IMR-90 (cell line): ENCODE measurements at regions not wholly inside any gene's neighbourhood (a gene's known extent, or its start where the extent isn't known, plus 50 kb on each side); places are given as distances from the start of the nearest gene placed in this dataset.

ENCODE experiments used
- ATAC-seq: fragments of 200-7000 bp; cut with Tn5 transposase; 2 replicates; pipeline ENCODE4 v1.9.1; 2020; ENCODE audit warnings: low read depth, mild to moderate bottlenecking, moderate library complexity
- BruUV-seq: library from RNA; stranded (reverse); fragments of 400-500 nt; replicated peaks from 2 replicates; lab custom pipeline; 2021; lab: Mats Ljungman, UMichigan
- CTCF ChIA-PET: fragments of 300-600 bp; formaldehyde crosslinking; extraction: SDS; loops from one replicate; lab custom pipeline; 2021; ENCODE audit warnings: antibody characterized with exemption; lab: Yijun Ruan, JAX
- POLR2A ChIA-PET: fragments of 300-600 bp; sonication (Branson Sonifier 250); formaldehyde crosslinking; loops from one replicate; lab custom pipeline; 2022; ENCODE audit warnings: antibody characterized with exemption; ENCODE audit not compliant: unreplicated experiment; lab: Charles Lee
- DNase-seq: peaks from one replicate; pipeline ENCODE4 v3.0.0; 2013
- H2AFZ ChIP-seq: replicated peaks from 2 replicates; pipeline ENCODE3; 2013; ENCODE audit warnings: low read length, mild to moderate bottlenecking; ENCODE audit not compliant: poor library complexity
- H2AK5ac ChIP-seq: 2 replicates; pipeline ENCODE4 v1.6.1; 2013; ENCODE audit warnings: low read depth, low read length, inconsistent platforms
- H2AK9ac ChIP-seq: replicated peaks from 2 replicates; pipeline ENCODE3; 2013; ENCODE audit warnings: mild to moderate bottlenecking, low read depth, low read length, moderate library complexity; ENCODE audit not compliant: poor library complexity
- H2BK120ac ChIP-seq: 2 replicates; pipeline ENCODE4 v1.6.1; 2013; ENCODE audit warnings: low read depth, low read length, inconsistent platforms
- H2BK15ac ChIP-seq: 3 replicates; pipeline ENCODE4 v1.6.1; 2013; ENCODE audit warnings: low read depth, low read length, inconsistent platforms
- H2BK20ac ChIP-seq: 2 replicates; pipeline ENCODE4 v1.6.1; 2013; ENCODE audit warnings: low read depth, mild to moderate bottlenecking, inconsistent platforms, low read length, moderate library complexity
- H2BK5ac ChIP-seq: 2 replicates; pipeline ENCODE4 v1.6.1; 2013; ENCODE audit warnings: mild to moderate bottlenecking, low read depth, low read length, inconsistent platforms; ENCODE audit not compliant: poor library complexity, severe bottlenecking
- H3K14ac ChIP-seq: replicated peaks from 2 replicates; pipeline ENCODE4 v1.6.1; 2013; ENCODE audit warnings: low read depth, low read length, inconsistent platforms
- H3K18ac ChIP-seq: 2 replicates; pipeline ENCODE4 v1.6.1; 2013; ENCODE audit warnings: low read depth, low read length, control low read depth
- H3K23ac ChIP-seq: 2 replicates; pipeline ENCODE4 v1.6.1; 2013; ENCODE audit warnings: low read depth, low read length, inconsistent platforms
- H3K27ac ChIP-seq: 2 replicates; pipeline ENCODE4 v1.5.1; 2013; ENCODE audit warnings: mild to moderate bottlenecking, control low read depth, low read length; ENCODE audit not compliant: insufficient read depth
- H3K27me3 ChIP-seq: 2 replicates; pipeline ENCODE4 v1.6.1; 2013; ENCODE audit warnings: low read length; ENCODE audit not compliant: control insufficient read depth, insufficient read depth
- H3K36me3 ChIP-seq: 2 replicates; pipeline ENCODE4 v1.6.1; 2013; ENCODE audit warnings: low read length, mixed read lengths; ENCODE audit not compliant: control insufficient read depth, insufficient read depth
- H3K4ac ChIP-seq: 2 replicates; pipeline ENCODE4 v1.6.1; 2013; ENCODE audit warnings: low read depth, low read length, inconsistent platforms
- H3K4me1 ChIP-seq: 2 replicates; pipeline ENCODE4 v1.6.1; 2013; ENCODE audit warnings: low read length, mixed read lengths; ENCODE audit not compliant: control insufficient read depth, insufficient read depth
- H3K4me2 ChIP-seq: 2 replicates; pipeline ENCODE4 v1.6.1; 2013; ENCODE audit warnings: low read depth, mild to moderate bottlenecking, control low read depth, low read length, moderate library complexity
- H3K4me3 ChIP-seq: 2 replicates; pipeline ENCODE4 v1.5.1; 2013; ENCODE audit warnings: low read depth, mild to moderate bottlenecking, control low read depth, low read length, moderate library complexity; ENCODE audit not compliant: insufficient read depth
- H3K56ac ChIP-seq: 2 replicates; pipeline ENCODE4 v1.6.1; 2013; ENCODE audit warnings: low read length, inconsistent platforms; ENCODE audit not compliant: insufficient read depth; ENCODE audit errors: extremely low read depth
- H3K79me1 ChIP-seq, 2 experiments: 2 replicates each; pipeline ENCODE4 v1.6.1; 2013; ENCODE audit warnings: low read length in 2 of 2, inconsistent platforms in 1 of 2, low read depth in 1 of 2
- H3K9ac ChIP-seq: 2 replicates; pipeline ENCODE4 v1.6.1; 2013; ENCODE audit warnings: low read depth, low read length, control low read depth
- H3K9me1 ChIP-seq: 2 replicates; pipeline ENCODE4 v1.6.1; 2013; ENCODE audit warnings: low read length, inconsistent platforms; ENCODE audit not compliant: insufficient read depth
- H3K9me3 ChIP-seq: 2 replicates; pipeline ENCODE4 v1.6.1; 2013; ENCODE audit warnings: low read length; ENCODE audit not compliant: control insufficient read depth, insufficient read depth
- H4K20me1 ChIP-seq: 2 replicates; pipeline ENCODE4 v1.6.1; 2013; ENCODE audit warnings: low read length, inconsistent platforms; ENCODE audit not compliant: insufficient read depth
- H4K5ac ChIP-seq: 2 replicates; pipeline ENCODE4 v1.6.1; 2013; ENCODE audit warnings: mild to moderate bottlenecking, low read depth, low read length, control low read depth
- H4K8ac ChIP-seq, 2 experiments: 2 replicates each; pipeline ENCODE4 v1.6.1; 2013; ENCODE audit warnings: low read depth in 2 of 2, low read length in 2 of 2, control low read depth in 1 of 2, inconsistent platforms in 1 of 2
- H4K91ac ChIP-seq: 2 replicates; pipeline ENCODE4 v1.6.1; 2013; ENCODE audit warnings: low read depth, low read length, inconsistent platforms; ENCODE audit not compliant: insufficient read depth
- MAFK ChIP-seq: IDR thresholded peaks from 2 replicates; pipeline ENCODE4 v1.6.1; 2012; ENCODE audit warnings: low read depth, low read length, improper control_type of control experiment
- MXI1 ChIP-seq: IDR thresholded peaks from 2 replicates; pipeline ENCODE4 v1.6.1; 2012; ENCODE audit warnings: low read depth, mild to moderate bottlenecking, low read length, moderate library complexity, borderline replicate concordance
- RAD21 ChIP-seq: IDR thresholded peaks from 2 replicates; pipeline ENCODE4 v1.6.1; 2012; ENCODE audit warnings: low read length, improper control_type of control experiment
- WGBS, 2 experiments: methylation state at CpG; one replicate each; pipeline versions ENCODE4 v1.1.5 to v1.1.7; 2013; ENCODE audit warnings: missing lambda C conversion rate in 2 of 2; ENCODE audit not compliant: insufficient read length in 1 of 2; ENCODE audit errors: extremely low coverage in 2 of 2; 5-methylcytosine and 5-hydroxymethylcytosine counted together
- dilution Hi-C: fragments of 300-500 bp; cut with HindIII; formaldehyde crosslinking; loops from one replicate; pipeline ENCODE4 v1.14.3; 2018; ENCODE audit warnings: low sequenced_read_pairs; ENCODE audit not compliant: unreplicated experiment
- in situ Hi-C: fragments of 300-500 bp; cut with MboI; formaldehyde crosslinking; loops from 3 replicates; pipeline ENCODE4 v1.14.3; 2019; ENCODE audit warnings: low sequenced_read_pairs, inconsistent platforms, mixed read lengths
- intact Hi-C: fragments of 100-400 bp; cut with micrococcal nuclease; formaldehyde crosslinking; loops from 2 replicates; pipeline ENCODE4 v1.10.0; 2022
- TF ChIP-seq, protein P1 (sequence below): fragments of 150-350 bp; IDR thresholded peaks from 2 replicates; pipeline ENCODE4 v1.6.1; 2016; ENCODE audit warnings: low read depth, mild to moderate bottlenecking, low read length, moderate library complexity, borderline replicate concordance

GRCh38 chr6:66362888-66363287 lies 655.9 kb upstream of the EYS start:
- Histone ChIP-seq H3K4ac (no peak overlapping the region), H2AK9ac (no peak overlapping the region), H3K9me1 (no peaks in the 10 kb centered on the region), H2AK5ac (no peak overlapping the region), H3K4me3 (no peak overlapping the region), H3K36me3 (no peaks in the 10 kb centered on the region), H4K5ac (no peak overlapping the region), H2BK120ac (no peak overlapping the region), H3K27ac (no peak overlapping the region), H3K27me3 (no peaks in the 10 kb centered on the region), H2BK20ac (no peak overlapping the region), H3K79me1 (no peaks in the 10 kb centered on the region), H3K4me1 (no peaks in the 10 kb centered on the region), H4K20me1 (no peaks in the 10 kb centered on the region), H2BK15ac (no peak overlapping the region), H3K56ac (no peak overlapping the region), H4K91ac (no peak overlapping the region), H3K4me2 (no peak overlapping the region), H3K9me3 (peaks cover 3% of the 10 kb centered on the region; the same call in 1 of the 2 replicates), H2BK5ac (no peak overlapping the region), H3K14ac (no peak overlapping the region), H3K23ac (no peak overlapping the region), H3K18ac (no peak overlapping the region), H2AFZ (no peak overlapping the region), H3K9ac (no peak overlapping the region), H4K8ac (no peak overlapping the region)
- ChIA-PET CTCF (no interaction called here), POLR2A (no interaction called here)
- DNase-seq = no peak
- dilution Hi-C loops = no loop called here
- intact Hi-C loops = no loop called here
- ATAC-seq = no peak
- in situ Hi-C loops = no loop called here
- TF ChIP-seq RAD21 (no peak), MXI1 (no peak), MAFK (no peak)
- TF ChIP-seq, protein P1, sequence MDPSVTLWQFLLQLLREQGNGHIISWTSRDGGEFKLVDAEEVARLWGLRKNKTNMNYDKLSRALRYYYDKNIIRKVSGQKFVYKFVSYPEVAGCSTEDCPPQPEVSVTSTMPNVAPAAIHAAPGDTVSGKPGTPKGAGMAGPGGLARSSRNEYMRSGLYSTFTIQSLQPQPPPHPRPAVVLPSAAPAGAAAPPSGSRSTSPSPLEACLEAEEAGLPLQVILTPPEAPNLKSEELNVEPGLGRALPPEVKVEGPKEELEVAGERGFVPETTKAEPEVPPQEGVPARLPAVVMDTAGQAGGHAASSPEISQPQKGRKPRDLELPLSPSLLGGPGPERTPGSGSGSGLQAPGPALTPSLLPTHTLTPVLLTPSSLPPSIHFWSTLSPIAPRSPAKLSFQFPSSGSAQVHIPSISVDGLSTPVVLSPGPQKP = no peak
- no TSS peak for BruUV-seq
- no CpG with 5 or more reads among the region's 6 CpGs for WGBS, 2 experiments
